ENCODE measurements at regions not wholly inside any gene's neighbourhood (a gene's known extent, or its start where the extent isn't known, plus 50 kb on each side); places are given as distances from the start of the nearest gene placed in this dataset.

GRCh38 chr1:87273291-87273690 lies 55.4 kb upstream of the LMO4 start:
- TF ChIP-seq CTCF (IDR thresholded peaks at IDR 0.05) (no peak), POLR2AphosphoS5 (IDR thresholded peaks at IDR 0.05) (no peak)
